MCF 10A (cell line): ENCODE measurements at regions not wholly inside any gene's neighbourhood (a gene's known extent, or its start where the extent isn't known, plus 50 kb on each side); places are given as distances from the start of the nearest gene placed in this dataset.
A peak's percentile ranks its signal among the peaks of the same experiment; 100 is the strongest.

Experiments
- BruUV-seq: library from RNA; stranded (reverse); fragments of 400-500 nt; replicated peaks from 2 replicates; lab custom pipeline; 2021; lab: Mats Ljungman, UMichigan
- CTCF ChIA-PET: fragments of 300-600 bp; sonication (Branson Sonifier 250); formaldehyde crosslinking; extraction: SDS; loops from one replicate; lab custom pipeline; 2021; ENCODE audit warnings: antibody characterized with exemption, inconsistent platforms; lab: Yijun Ruan, JAX
- POLR2A ChIA-PET: fragments of 300-600, 350-650 bp; sonication (Branson Sonifier 250); formaldehyde crosslinking; extraction: SDS; loops from one replicate; lab custom pipeline; 2020; ENCODE audit warnings: antibody characterized with exemption, inconsistent platforms; lab: Yijun Ruan, JAX
- DNase-seq: peaks from one replicate; pipeline ENCODE4 v3.0.0-alpha.2; 2018; ENCODE audit not compliant: unreplicated experiment
- H3K27ac Mint-ChIP-seq: one replicate; pipeline ENCODE4 v1.8.0; 2022; ENCODE audit warnings: mild to moderate bottlenecking, low read depth, mixed read lengths; ENCODE audit not compliant: unreplicated experiment
- H3K27me3 Mint-ChIP-seq: one replicate; pipeline ENCODE4 v1.8.0; 2022; ENCODE audit warnings: mixed read lengths; ENCODE audit not compliant: insufficient read depth, unreplicated experiment
- H3K36me3 Mint-ChIP-seq: one replicate; pipeline ENCODE4 v1.8.0; 2022; ENCODE audit warnings: mild to moderate bottlenecking, moderate library complexity, mixed read lengths; ENCODE audit not compliant: insufficient read depth, unreplicated experiment
- H3K4me1 Mint-ChIP-seq: one replicate; pipeline ENCODE4 v1.8.0; 2022; ENCODE audit warnings: mixed read lengths; ENCODE audit not compliant: insufficient read depth, unreplicated experiment
- H3K4me3 Mint-ChIP-seq: one replicate; pipeline ENCODE4 v1.8.0; 2022; ENCODE audit warnings: mild to moderate bottlenecking, moderate library complexity, mixed read lengths; ENCODE audit not compliant: unreplicated experiment
- H3K9me3 Mint-ChIP-seq: one replicate; pipeline ENCODE4 v1.8.0; 2022; ENCODE audit warnings: mixed read lengths; ENCODE audit not compliant: unreplicated experiment
- CTCF ChIP-seq: fragments of 200-600 bp; IDR thresholded peaks from one replicate; pipeline ENCODE4 v1.8.0; 2022; ENCODE audit warnings: antibody characterized with exemption, mild to moderate bottlenecking; ENCODE audit not compliant: unreplicated experiment
- intact Hi-C: fragments of 100-400 bp; cut with micrococcal nuclease; formaldehyde crosslinking; loops from 2 replicates; pipeline ENCODE4 v1.14.1; 2022

GRCh38 chr13:79936368-79937136 lies 404.4 kb downstream of the SPRY2 start:
- BruUV-seq, result TSS peak; percentile 85
- Mint-ChIP-seq H3K27me3 (no peaks in the 10 kb centered on the region), H3K36me3 (peaks cover 5% of the 10 kb centered on the region), H3K4me1 (peaks cover 27% of the 10 kb centered on the region), H3K27ac (peak overlapping the region; percentile 99), H3K4me3 (peak overlapping the region; percentile 37), H3K9me3 (no peaks in the 10 kb centered on the region)
- DNase-seq, result peak; percentile 93
- POLR2A ChIA-PET, result interaction anchor here (0.6 to 1.2 kb wide), 8 partner anchors 59 to 406 kb away, joined by 3 to 4 read pairs (median 3); partner anchors contain the start of gene SPRY2
- CTCF ChIA-PET, result interaction anchor here (0.8 kb wide), 1 partner anchor 68 kb away, joined by 4 read pairs; no protein-coding TSS in a partner anchor
- intact Hi-C loops, result loop anchor here (2.0 to 5.0 kb wide), 4 partner anchors 51 to 402 kb away; no protein-coding TSS in a partner anchor
- TF ChIP-seq CTCF, result no peak

- Mint-ChIP-seq H3K4me1 (peaks cover 27% of the 10 kb centered on the region), H3K4me3 (no peak overlapping the region), H3K36me3 (peaks cover 5% of the 10 kb centered on the region), H3K27me3 (no peaks in the 10 kb centered on the region), H3K27ac (peak overlapping the region; percentile 99), H3K9me3 (peaks cover 8% of the 10 kb centered on the region)
- intact Hi-C loops, result loop anchor here (5.0 kb wide), 1 partner anchor 52 kb away; no protein-coding TSS in a partner anchor
- no peak for TF ChIP-seq CTCF
- ChIA-PET POLR2A (no interaction called here), CTCF (interaction anchor here (0.6 to 1.0 kb wide), 2 partner anchors 41 to 410 kb away, joined by 3 to 4 read pairs; no protein-coding TSS in a partner anchor)
- BruUV-seq, result no TSS peak
- DNase-seq, result no peak
Observed at GRCh38 chr13:79935121-79935520, 405.8 kb downstream of the SPRY2 start.

- H3K4me1 Mint-ChIP-seq, result peaks cover 27% of the 10 kb centered on the region
Observed at GRCh38 chr13:79933389-79933788, 407.5 kb downstream of the SPRY2 start.

More at GRCh38 chr13:79933389-79933788, 407.5 kb downstream of the SPRY2 start:
- CTCF ChIA-PET, result interaction anchor here (0.7 kb wide), 1 partner anchor 384 kb away, joined by 3 read pairs; no protein-coding TSS in a partner anchor
- peaks cover 10% of the 10 kb centered on the region for H3K9me3 Mint-ChIP-seq
- H3K27ac Mint-ChIP-seq, result no peak overlapping the region
- H3K36me3 Mint-ChIP-seq, result peaks cover 5% of the 10 kb centered on the region
- POLR2A ChIA-PET, result interaction anchor here (0.7 kb wide), 1 partner anchor 84 kb away, joined by 3 read pairs; no protein-coding TSS in a partner anchor
- H3K27me3 Mint-ChIP-seq, result no peaks in the 10 kb centered on the region
- H3K4me3 Mint-ChIP-seq, result no peak overlapping the region
- TF ChIP-seq CTCF, result no peak
- intact Hi-C loops, result no loop called here
- no TSS peak for BruUV-seq
- DNase-seq, result peak; percentile 9
